NCI-H524 treated with DMSO at 0.1 percent for 48 hours (cell line): ENCODE measurements at regions not wholly inside any gene's neighbourhood (a gene's known extent, or its start where the extent isn't known, plus 50 kb on each side); places are given as distances from the start of the nearest gene placed in this dataset.

Experiments
- DNase-seq: peaks from one replicate; lab custom pipeline; 2025; lab: John Stamatoyannopoulos, UW

GRCh38 chr12:28601570-28602058, 411.4 kb downstream of the CCDC91 start:
- DNase-seq: no peak

DNA sequence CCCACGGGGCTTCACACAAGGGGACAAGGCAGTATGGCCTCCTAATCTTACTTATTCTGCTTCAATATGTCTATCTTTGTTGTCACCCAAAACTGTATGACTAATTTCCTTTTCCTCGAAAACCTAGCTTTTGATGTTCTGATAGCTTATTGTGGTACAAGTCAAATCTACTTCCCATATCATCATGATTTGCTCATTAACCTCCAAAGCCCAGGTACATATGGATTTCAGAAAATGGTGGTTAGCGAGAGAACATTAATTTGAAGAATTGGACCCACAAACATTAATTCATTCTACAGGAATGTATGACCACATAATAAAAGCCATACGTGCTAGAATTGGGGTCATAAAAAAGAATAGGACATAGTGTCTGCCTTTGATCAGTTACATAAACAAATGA, 412.5 kb downstream of the CCDC91 start:
- no peak for DNase-seq

DNA sequence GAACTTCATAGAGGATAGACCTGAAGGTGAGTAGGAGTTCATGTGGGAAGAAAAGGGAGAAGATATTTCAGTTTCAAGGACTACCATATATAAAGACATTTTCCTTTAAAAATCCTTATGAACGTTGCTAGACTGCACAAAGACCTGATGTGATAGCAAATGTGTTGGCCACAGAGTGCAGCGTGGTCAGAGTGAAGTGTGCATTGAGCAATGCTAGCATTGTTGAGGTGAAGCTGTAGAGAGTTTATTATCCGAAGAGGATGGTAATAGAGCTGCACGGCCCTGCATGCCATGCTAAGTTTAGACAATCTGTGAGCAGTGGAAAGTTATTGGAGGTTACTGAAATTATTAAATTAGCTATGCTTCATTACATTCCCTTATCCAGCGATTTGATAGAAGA, 413.0 kb downstream of the CCDC91 start:
- no peak for DNase-seq

- DNase-seq: no peak
Observed at GRCh38 chr12:28603801-28604200, 413.5 kb downstream of the CCDC91 start.

GRCh38 chr12:28604240-28604639, 414.0 kb downstream of the CCDC91 start:
- DNase-seq: no peak

DNA sequence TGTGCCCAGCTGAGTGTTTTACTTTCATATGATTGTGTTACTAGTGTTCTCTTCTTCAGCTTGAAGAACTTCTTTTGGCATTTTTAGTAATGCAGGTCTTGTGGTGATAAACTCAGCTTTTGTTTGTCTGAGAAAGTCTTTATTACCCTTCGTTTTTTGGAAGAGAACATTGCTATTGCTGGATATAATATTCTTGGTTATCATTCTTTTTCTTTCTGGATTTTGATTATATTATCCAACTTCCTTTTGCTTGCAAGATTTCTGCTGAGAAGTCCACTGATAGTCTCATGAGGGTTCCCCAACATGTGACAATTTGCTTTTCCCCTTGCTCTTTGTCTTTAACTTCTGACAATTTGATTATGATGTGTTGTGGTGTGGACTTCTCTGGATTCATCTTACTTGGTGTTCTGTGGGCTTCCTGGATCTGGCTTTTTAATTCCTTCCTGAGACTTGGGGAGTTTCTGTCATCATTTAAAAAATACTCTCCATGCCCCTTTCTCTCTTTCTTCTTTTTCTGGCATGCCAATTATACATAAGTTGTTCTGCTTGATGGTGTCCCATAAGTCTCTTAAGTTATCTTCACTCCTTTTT, 416.8 kb downstream of the CCDC91 start:
- no peak for DNase-seq

DNA sequence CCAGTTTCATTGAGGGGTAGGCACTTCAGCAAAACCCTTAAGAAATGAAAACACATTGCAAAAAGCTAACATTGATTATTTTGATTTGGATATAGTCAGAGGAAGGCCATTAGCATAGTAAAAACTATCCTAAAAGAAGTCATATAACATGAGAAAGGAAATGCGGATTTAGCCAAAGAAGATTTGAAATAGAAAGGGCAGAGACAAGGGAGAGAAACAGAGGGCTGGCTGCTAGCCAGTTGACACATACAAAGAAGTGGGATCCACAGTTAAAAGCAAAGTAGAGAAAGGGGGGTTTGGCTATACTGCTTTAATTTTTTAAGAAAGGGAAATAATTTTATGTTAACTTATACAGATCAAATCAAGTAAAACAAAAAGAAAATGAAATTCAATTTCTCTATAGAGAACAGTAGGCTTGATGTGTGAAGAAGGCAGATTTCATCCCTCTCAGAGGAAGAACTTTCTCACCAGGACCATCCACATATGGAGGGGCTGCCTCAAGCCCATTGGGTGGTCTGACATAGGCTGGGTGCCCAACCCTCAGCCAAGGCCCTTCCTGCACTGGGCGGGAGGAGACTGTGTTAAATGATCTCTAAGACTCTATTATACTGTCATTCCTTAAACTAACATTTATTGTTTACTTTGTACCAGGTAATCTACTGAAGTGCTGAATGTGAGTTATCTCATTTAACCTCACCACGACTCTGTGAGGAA, 420.3 kb downstream of the CCDC91 start:
- DNase-seq: no peak

GRCh38 chr12:28611115-28611435, 420.8 kb downstream of the CCDC91 start:
- no peak for DNase-seq

DNA sequence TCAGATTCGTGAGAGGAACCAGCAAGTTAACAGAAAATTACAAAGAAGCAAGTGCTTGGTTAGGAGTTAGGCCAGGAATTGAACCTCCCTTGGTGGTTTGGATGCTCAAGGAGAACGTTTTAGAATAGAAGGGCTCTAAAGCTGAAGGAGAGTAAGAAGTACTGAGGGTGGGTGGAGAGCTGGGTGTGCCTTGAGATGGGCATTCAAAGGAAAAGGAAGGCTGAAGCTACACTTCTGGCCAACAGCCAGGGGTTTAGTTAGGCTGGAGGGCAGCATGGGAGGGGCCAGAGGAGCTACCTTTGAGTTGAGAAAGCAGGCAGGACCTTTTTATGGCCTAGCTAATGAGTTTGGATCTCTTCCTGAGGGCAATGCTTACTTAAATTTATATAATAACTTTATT, 421.2 kb downstream of the CCDC91 start:
- DNase-seq: no peak

DNA sequence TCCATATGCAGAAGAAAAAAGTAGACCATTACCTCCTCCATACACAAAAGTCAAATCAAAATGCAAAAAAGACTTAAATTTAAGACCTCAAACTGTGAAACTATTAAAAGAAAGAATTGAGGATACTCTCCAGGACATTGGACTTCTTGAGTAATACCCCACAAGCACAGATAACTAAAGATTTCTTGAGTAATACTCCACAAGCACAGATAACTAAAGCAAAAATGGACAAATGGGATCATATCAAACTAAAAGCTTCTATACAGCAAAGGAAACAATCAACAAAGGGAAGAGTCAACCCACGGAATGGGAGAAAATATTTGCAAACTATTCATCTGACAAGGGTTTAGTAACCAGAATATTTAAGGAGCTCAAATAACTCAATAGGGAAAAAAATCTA, 427.9 kb downstream of the CCDC91 start:
- DNase-seq: no peak

DNA sequence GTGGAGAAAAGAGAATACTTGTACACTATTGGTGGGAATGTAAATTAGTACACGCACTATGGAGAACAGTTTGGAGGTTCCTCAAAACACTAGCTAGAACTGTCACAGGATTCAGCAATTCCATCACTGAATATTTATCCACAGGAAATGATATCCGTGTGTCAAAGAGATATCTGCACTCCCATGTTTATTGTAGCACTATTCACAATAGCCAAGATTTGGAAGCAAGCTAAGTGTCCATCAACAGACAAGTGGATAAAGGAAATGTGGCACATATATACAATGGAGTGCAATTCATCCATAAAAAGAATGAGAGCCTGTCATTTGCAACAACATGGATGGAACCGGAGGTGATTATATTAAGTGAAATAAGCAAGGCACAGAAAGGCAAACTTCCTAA, 428.5 kb downstream of the CCDC91 start:
- DNase-seq: no peak

- no peak for DNase-seq
Observed at GRCh38 chr12:28620281-28620680, 430.0 kb downstream of the CCDC91 start.

DNA sequence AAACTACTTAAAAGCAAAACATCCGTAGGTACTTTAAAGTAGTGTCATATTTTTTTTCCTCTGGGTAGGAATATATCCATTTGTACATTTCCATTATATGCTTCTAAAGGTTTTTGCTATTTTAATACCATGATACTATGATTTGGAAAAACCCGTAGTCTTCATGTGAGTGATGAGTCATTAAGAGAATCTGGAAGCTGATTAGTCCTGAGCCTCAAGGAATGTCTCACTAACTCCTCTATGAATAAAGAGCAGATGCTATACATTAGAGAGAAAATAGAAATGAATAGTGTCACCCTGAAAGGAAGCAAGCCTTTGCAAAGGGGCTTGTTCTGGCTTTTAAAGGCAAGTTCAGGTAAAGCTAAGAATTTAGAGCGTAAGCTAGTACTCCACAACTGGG, 432.1 kb downstream of the CCDC91 start:
- DNase-seq: no peak

GRCh38 chr12:28626504-28626903, 436.2 kb downstream of the CCDC91 start:
- DNase-seq: no peak

DNA sequence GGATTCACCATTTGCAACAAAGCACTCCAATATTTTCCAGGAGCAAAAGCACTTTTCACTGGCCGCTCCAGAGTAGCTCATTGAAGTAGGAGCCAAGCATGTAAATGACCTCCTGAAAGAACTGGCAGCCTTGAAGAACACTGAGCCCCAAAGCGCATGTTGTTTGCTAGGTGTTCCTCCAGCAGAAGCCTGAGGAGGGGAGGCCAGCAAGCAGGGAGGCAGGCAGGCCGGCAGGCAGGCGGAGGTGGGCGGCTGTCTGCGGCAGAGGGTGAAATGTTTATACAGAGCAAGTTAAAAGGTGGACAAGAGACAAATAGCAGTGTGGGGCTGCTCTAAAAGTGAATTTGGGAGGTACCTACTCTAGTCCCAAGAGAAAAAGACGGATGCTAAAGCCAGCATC, 439.4 kb downstream of the CCDC91 start:
- no peak for DNase-seq

DNA sequence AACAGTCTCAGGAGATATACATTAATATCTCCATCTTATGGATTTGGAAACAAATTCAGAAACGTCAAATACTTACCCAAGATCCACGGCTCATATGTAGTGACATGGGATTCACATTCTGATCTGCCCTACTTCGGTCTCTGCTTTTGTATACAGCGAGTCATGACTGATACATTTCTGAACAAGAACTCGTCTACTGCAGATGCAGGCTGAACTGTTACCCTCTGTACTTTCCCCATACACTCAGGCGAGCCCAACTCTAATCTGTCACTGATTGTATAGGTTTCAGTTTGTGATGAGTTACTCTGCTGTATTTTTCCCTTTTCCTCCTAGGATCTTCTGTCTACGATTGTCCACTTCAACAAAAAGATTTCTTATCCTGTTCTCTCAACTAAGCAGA, 441.6 kb downstream of the CCDC91 start:
- DNase-seq: no peak

DNA sequence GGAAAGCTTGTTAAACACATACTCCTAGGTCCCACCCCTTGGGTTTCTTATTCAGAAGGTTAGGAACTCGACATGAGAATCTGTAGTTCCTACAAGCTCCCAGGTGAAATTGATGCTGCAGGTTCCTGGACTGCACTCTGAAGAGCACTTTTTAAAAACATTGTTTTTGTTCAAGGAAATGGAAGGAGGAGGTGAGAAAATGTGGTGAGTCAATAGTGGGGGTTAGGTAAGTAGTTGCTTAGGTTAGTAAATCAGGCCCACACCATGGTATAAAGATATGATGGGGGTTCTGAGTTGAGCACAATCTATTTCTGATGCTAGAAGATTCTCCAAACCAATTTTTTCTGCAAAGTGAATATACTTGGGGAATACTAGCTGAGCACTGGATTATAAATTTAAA, 450.3 kb downstream of the CCDC91 start:
- no peak for DNase-seq

DNA sequence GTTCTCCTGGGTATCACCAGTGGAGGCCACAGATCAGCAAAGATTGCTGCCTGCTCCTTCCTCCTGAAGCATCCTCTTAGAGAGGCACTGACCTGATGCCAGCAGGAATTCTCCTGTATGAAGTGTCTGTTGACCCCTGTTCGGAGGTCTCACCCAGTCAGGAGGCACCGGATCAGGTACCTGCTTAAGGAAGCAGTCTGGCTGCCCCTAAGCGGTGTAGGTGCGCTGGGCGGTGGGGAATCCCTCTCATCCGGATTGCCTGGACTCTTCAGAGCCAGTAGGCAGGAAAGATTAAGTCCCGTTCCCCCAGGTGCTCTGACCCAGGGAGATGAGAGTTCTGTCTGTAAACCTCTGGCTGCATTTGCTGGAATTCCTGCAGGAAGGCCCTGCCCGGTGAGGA, 455.2 kb downstream of the CCDC91 start:
- no peak for DNase-seq

DNA sequence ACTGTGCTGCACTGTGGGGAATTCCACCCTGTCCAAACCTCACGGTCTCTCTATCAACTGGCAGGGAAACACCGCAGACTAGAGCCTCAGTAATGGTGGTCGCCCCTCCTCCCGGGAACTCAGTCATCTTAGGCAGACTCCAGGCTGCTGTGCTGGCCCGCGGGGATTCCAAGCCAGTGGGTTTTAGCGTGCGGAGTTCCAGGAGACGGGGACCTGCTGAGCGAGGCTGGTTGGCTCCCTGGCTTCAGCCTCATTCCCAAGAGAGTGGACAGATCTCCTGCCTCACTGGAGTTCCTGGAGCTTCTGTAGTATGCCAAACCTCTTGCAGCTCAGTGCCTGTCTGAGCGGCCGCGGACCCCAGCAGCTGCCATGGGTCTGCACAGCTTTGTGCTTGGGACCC, 455.6 kb downstream of the CCDC91 start:
- DNase-seq: no peak

GRCh38 chr12:28650906-28651305, 460.6 kb downstream of the CCDC91 start:
- DNase-seq: no peak

GRCh38 chr12:28652239-28652638, 462.0 kb downstream of the CCDC91 start:
- DNase-seq: no peak

DNA sequence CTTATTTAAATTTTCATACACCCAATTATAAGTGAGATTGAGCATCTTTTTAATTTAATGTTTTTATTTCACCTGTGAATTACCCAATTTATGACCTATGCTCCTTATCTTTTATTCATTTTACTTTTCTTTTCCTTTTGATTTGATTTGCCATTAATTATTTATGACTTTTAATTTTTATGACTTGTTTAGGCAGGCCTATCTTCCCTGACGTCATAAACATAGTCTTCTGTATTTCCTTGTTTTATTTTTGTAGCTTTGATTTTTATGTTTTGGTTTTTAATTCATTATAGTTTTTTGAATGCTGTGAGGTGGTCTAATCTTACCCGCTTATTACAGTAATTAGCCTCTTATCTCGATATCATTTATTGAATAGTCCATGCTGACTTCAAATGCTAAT, 467.1 kb upstream of the FAR2 start:
- DNase-seq: no peak

DNA sequence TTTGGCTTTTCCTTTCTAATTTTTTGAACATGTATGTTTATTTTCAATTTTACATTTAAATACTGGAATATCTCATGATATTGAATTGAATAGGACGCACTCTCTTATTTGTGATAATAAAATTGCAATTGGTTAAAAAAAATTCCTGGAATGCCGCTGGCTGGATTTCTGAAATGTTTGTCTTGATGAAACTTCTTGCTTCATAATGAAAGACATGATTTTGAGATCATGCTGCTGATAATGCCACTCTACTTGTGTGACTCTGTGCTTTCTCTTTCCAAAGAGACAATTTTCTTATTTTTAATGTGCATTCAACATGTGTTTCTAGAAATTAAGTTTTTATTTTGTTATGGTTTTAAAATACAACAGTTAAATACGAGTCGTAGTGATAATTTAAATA, 465.7 kb upstream of the FAR2 start:
- no peak for DNase-seq
